Heart left ventricle (tissue), 16 donors: ENCODE measurements at regions not wholly inside any gene's neighbourhood (a gene's known extent, or its start where the extent isn't known, plus 50 kb on each side); places are given as distances from the start of the nearest gene placed in this dataset.

ENCODE experiments used
- ATAC-seq, 4 donors: fragments of 200-7000 bp; cut with Tn5 transposase; one replicate each; pipeline ENCODE4 v1.9.1; 2020 to 2022; ENCODE audit warnings: moderate library complexity in 4 of 4, mild to moderate bottlenecking in 3 of 4, moderate number of reproducible peaks in 1 of 4
- DNase-seq, 5 donors: peaks; one replicate each; pipeline ENCODE4 v3.0.0-alpha.2; 2020
- H3K27ac ChIP-seq, 12 donors: fragments of 200-600 bp; sonication (generic) in 4 of 12; one replicate each; pipeline versions ENCODE4 v1.5.0 to v1.8.0; 2016 to 2022; ENCODE audit warnings: mild to moderate bottlenecking in 2 of 12
- H3K27me3 ChIP-seq, 9 donors: fragments of 200-600 bp; sonication (generic) in 2 of 9; one replicate each; pipeline versions ENCODE4 v1.5.1 to v1.8.0; 2016 to 2022; ENCODE audit warnings: mild to moderate bottlenecking in 3 of 9
- H3K36me3 ChIP-seq, 9 donors: fragments of 200-600 bp; sonication (generic) in 2 of 9; one replicate each; pipeline versions ENCODE4 v1.5.0 to v1.8.0; 2018 to 2022; ENCODE audit warnings: mild to moderate bottlenecking in 2 of 9
- H3K4me1 ChIP-seq, 12 donors: fragments of 200-600 bp; sonication (generic) in 4 of 12; one replicate each; pipeline versions ENCODE4 v1.5.0 to v1.8.0; 2016 to 2022; ENCODE audit warnings: mild to moderate bottlenecking in 3 of 12
- H3K4me3 ChIP-seq, 12 donors: fragments of 200-600 bp; sonication (generic) in 4 of 12; one replicate each; pipeline versions ENCODE4 v1.5.0 to v1.8.0; 2017 to 2022; ENCODE audit warnings: mild to moderate bottlenecking in 9 of 12, moderate library complexity in 4 of 12
- H3K9me3 ChIP-seq, 12 donors: fragments of 200-600 bp; sonication (generic) in 4 of 12; one replicate each; pipeline versions ENCODE4 v1.5.0 to v1.8.0; 2016 to 2022; ENCODE audit warnings: mild to moderate bottlenecking in 1 of 12
- POLR2A ChIP-seq, 2 donors: fragments of 450-650 bp; IDR thresholded peaks; one replicate each; pipeline ENCODE4 v1.6.1; 2017; ENCODE audit warnings: antibody characterized with exemption in 2 of 2, mild to moderate bottlenecking in 2 of 2, moderate library complexity in 2 of 2
- WGBS, 4 donors: extraction: QIAGEN DNeasy Blood & Tissue Kit in 2 of 4; methylation state at CpG; one replicate each; pipeline versions ENCODE4 v1.1.5 to v1.1.7; 2013 to 2018; 5-methylcytosine and 5-hydroxymethylcytosine counted together
- intact Hi-C, 10 donors: fragments of 100-400 bp; cut with DNase I; formaldehyde crosslinking; loops; one replicate each; pipeline versions ENCODE4 v1.11.1 to v1.14.2; 2022
- TF ChIP-seq, protein P1 (sequence below), 12 donors: fragments of 200-600 bp; sonication (generic) in 4 of 12; IDR thresholded peaks; one replicate each; pipeline versions ENCODE4 v1.5.0 to v1.8.0; 2018 to 2022; ENCODE audit warnings: antibody characterized with exemption in 12 of 12, mild to moderate bottlenecking in 5 of 12
- donor health status: ischemic (EF 13 %, LVEDD 7.1; RV severe dilation, severe dysfunction).
- donor health status: healthy with polysubstance abuse.
- donor health status: DM: no; HTN: yes; CAD: no.
- donor health status: DM: no; HTN: no; CAD: no.
- donor health status: ischemic (EF 25% LVEDD 6.9; RV normal size, moderate dysfunction).
- donor health status: ischemic (EF 25% LVEDD 5.7; RV mildly dilated, moderate dysfunction).
- donor health status: healthy.
- donor health status: DM: yes; HTN: yes; CAD: no.
- donor health status: ischemic (EF 35%, LVEDD 5.7; RV mildly dilated, moderate dysfunction).
- donor health status: nonischemic (EF 11% LVEDD 7.7; RV severe dilation, severe dysfunction).
- donor health status: DM: yes; HTN: yes; CAD: no.
- donor health status: PGD.
- donor health status: ischemic (EF 29% LVEDD 5.4; RV normal size, mild dysfunction).
- donor health status: nonischemic (EF 23%, LVEDD 6.1; RV moderate dilation, normal function).

DNA sequence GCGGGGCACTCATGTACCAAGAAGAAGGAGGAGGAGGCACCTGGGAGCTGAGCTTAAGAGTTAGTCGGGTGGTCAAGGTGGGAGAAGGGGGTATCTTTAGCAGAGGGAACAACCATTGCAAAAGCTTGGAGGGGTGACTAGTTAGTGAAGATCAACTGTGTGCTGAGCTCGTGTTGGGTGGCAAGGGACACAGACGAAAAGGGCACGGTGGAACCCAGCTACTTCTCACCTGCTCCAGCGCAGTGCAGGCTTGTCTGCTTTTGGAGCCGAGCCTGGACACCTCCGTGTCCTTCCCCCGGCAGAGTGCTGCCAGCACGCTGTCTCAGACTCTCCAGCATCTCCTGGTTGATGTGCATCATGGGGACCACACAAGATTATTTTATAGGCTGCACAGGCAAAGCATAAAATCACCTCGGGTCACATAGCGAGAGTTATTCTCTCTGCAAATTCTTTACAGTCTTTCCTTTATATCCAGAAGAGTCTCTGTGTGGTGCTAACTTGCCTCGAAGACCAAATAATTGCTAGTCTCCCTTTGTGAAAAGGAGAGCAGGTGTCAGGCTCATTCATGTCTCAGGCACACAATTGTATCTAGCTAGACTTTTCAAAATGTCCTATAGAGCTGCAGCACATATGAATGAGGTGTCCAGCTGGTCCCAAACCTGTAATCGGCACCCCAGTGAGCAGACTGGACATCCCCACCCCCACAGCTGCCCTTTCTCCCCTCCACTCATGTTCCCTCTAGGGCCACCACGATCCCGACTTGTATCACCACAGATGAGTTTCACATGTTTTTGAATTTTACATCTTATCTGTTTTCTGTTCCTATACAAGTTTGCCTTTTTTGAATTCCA lies 123.4 kb downstream of the CEBPB start:
- TF ChIP-seq POLR2A (IDR thresholded peaks at IDR 0.05): no peak
- TF ChIP-seq, protein P1, sequence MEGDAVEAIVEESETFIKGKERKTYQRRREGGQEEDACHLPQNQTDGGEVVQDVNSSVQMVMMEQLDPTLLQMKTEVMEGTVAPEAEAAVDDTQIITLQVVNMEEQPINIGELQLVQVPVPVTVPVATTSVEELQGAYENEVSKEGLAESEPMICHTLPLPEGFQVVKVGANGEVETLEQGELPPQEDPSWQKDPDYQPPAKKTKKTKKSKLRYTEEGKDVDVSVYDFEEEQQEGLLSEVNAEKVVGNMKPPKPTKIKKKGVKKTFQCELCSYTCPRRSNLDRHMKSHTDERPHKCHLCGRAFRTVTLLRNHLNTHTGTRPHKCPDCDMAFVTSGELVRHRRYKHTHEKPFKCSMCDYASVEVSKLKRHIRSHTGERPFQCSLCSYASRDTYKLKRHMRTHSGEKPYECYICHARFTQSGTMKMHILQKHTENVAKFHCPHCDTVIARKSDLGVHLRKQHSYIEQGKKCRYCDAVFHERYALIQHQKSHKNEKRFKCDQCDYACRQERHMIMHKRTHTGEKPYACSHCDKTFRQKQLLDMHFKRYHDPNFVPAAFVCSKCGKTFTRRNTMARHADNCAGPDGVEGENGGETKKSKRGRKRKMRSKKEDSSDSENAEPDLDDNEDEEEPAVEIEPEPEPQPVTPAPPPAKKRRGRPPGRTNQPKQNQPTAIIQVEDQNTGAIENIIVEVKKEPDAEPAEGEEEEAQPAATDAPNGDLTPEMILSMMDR (IDR thresholded peaks at IDR 0.05): no peak
- intact Hi-C loops: loop anchor here in 2 of 10 donors (5.0 to 10.0 kb wide), 2 partner anchors 61 to 122 kb away; partner anchors contain the start of gene CEBPB (in 1 of the 2)
- ATAC-seq (no peak), DNase-seq (no peak)
- Histone ChIP-seq H3K27me3 (no peaks in the 10 kb centered on the region), H3K36me3 (no peaks in the 10 kb centered on the region), H3K27ac (peak overlapping the region in 1 of 12 donors; percentile 46), H3K4me1 (peaks cover 0 to 44% (median 15%) of the 10 kb centered on the region in 12 donors), H3K4me3 (no peak overlapping the region), H3K9me3 (peaks cover 0 to 4% (median 0%) of the 10 kb centered on the region in 12 donors)
- WGBS, 4 donors: 70 to 77% (median 74%) methylated on average over 16 of the region's 16 CpGs

DNA sequence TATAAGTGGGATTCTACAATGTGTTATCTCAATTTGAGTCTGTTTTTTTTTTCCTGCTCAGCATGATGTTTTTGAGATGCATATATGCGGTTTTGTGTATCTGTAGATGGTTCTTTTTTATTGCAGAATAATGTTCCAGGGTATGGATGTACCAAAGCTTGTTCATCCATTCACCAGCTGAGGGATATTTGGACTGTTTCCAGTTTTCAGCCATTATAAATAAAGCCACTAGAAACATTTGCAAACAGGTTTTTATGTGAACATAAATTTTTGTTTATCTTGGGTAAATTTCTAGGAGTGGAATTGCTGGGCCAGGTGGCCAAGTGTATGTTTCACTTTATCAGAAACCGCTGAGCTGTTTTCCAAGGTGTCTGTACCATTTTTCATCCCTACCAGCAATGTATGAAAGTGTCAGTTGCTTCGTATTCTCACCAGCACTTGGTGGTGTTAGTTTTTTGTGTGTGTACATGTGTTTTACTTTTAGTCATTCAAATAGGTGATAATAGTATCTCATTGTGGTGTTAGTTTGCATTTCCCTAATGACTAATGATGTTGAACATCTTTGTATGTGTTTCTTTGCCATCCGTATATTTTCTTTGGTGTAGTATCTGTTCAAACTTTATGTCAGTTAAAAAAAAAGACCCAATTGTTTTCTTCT lies 124.2 kb downstream of the CEBPB start:
- Histone ChIP-seq H3K4me3 (no peak overlapping the region), H3K27ac (no peak overlapping the region), H3K27me3 (no peaks in the 10 kb centered on the region), H3K4me1 (peaks cover 0 to 36% (median 13%) of the 10 kb centered on the region in 12 donors), H3K36me3 (no peaks in the 10 kb centered on the region), H3K9me3 (peaks cover 0 to 4% (median 0%) of the 10 kb centered on the region in 12 donors)
- WGBS, 4 donors: 94 to 97% (median 96%) methylated on average over 4 of the region's 4 CpGs
- no peak for ATAC-seq
- intact Hi-C loops: loop anchor here in 2 of 10 donors (5.0 to 10.0 kb wide), 2 partner anchors 60 to 123 kb away; partner anchors contain the start of gene CEBPB (in 1 of the 2)
- no peak for DNase-seq
- TF ChIP-seq, protein P1 (IDR thresholded peaks at IDR 0.05): no peak
- no peak for TF ChIP-seq POLR2A (IDR thresholded peaks at IDR 0.05)

DNA sequence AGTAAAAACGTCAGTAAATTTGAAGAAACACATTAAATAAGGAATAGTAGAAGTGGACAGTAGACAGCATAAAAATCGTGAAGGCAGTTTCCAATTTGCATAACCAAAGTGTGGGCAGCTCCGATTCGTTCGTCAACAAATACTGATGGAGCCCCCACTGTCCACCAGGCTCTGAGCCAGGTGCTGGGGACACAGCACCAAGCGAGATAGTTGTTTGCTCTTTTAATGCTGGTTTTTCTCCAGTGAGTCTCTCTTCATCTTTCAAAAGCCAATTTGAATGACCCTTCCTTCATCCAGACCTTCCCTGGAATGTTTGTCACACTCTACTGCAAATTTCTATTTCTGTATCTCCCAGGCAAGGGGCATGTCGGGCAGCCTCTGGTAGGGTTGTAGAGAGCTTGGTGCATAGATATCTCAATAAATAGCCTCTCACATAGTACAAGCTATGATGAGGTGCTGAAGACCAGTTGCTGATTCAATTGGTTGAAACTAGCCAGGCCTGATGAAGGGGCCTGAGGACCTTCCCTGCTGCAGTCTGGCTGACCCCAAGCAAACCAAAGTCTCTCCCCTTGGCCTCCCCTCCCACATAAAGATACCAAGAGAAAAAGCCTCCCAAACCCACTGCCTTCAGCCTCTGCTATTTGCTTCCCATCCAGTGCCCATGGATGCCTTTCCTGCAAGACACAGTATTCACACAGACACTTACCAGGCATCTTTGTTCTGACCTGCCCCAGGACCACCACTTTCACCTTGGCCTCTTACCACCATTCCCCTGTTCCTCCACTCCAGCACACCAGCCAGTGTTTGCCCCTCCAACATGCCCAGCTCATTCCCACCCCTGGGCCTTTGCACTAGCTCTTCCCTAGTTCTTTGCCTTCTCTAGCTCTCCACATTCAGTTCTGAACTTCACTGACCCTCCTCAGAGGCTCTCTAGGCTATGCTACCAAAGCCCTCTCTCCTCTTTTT lies 125.2 kb downstream of the CEBPB start:
- intact Hi-C loops: loop anchor here in 1 of 10 donors (10.0 kb wide), 1 partner anchor 59 kb away; no protein-coding TSS in a partner anchor
- Histone ChIP-seq H3K36me3 (no peaks in the 10 kb centered on the region), H3K4me1 (peaks cover 0 to 38% (median 13%) of the 10 kb centered on the region in 12 donors), H3K4me3 (no peak overlapping the region), H3K9me3 (peaks cover 0 to 4% (median 0%) of the 10 kb centered on the region in 12 donors), H3K27me3 (no peaks in the 10 kb centered on the region), H3K27ac (peak overlapping the region in 7 of 12 donors; percentile 1 to 50 (median 31))
- TF ChIP-seq, protein P1 (IDR thresholded peaks at IDR 0.05): no peak
- TF ChIP-seq POLR2A (IDR thresholded peaks at IDR 0.05): no peak
- 41 to 51% (median 48%) methylated on average over 7 of the region's 7 CpGs for WGBS, 4 donors
- ATAC-seq (peak in 3 of 4 donors; percentile 45 to 54 (median 54)), DNase-seq (no peak)
